ENCODE measurements at regions not wholly inside any gene's neighbourhood (a gene's known extent, or its start where the extent isn't known, plus 50 kb on each side); places are given as distances from the start of the nearest gene placed in this dataset.

GRCh38 chr21:34289856-34290255 is 74.0 kb upstream of the KCNE2 start (continued):
- TF ChIP-seq ZNF462 (CRISPR knock-in tag; IDR thresholded peaks at IDR 0.05) (no peak), JUNB (IDR thresholded peaks at IDR 0.05; ENCODE audit: unreplicated experiment) (no peak)

GRCh38 chr21:34296878-34297277 is 66.9 kb upstream of the KCNE2 start:
- Histone ChIP-seq H3K79me2 (replicated peaks; ENCODE audit: insufficient read depth) (no peaks in the 10 kb centered on the region), H3K27me3 (ENCODE audit: insufficient read depth) (no peaks in the 10 kb centered on the region), H3K4me2 (no peak overlapping the region), H2AFZ (no peak overlapping the region), H4K20me1 (replicated peaks; ENCODE audit: insufficient read depth) (no peaks in the 10 kb centered on the region), H3K4me1 (ENCODE audit: insufficient read depth) (no peaks in the 10 kb centered on the region), H3K4me3 (no peak overlapping the region), H3K27ac (ENCODE audit: low read depth) (no peak overlapping the region), H3K9me2 (ENCODE audit: insufficient read depth) (peaks cover 46% of the 10 kb centered on the region), H3F3A (replicated peaks; ENCODE audit: low read depth) (no peaks in the 10 kb centered on the region), H3K36me3 (ENCODE audit: insufficient read depth) (no peaks in the 10 kb centered on the region)
- Mint-ChIP-seq H3K36me3 (ENCODE audit: low read depth) (no peaks in the 10 kb centered on the region), H3K27ac (no peak overlapping the region), H3K27me3 (ENCODE audit: insufficient read depth, low read depth, poor library complexity) (peaks cover 2% of the 10 kb centered on the region), H3K9me3 (no peaks in the 10 kb centered on the region), H3K4me3 (no peak overlapping the region), H3K4me1 (no peaks in the 10 kb centered on the region)
- DNase-seq (ENCODE audit: low spot score) (no peak), ATAC-seq (no peak)
- no peak for TF ChIP-seq NANOG (IDR thresholded peaks at IDR 0.05; ENCODE audit: borderline replicate concordance)
- no peak for TF ChIP-seq ZNF331 (CRISPR knock-in tag; IDR thresholded peaks at IDR 0.05; ENCODE audit: low read depth)
- TF ChIP-seq ZNF462 (CRISPR knock-in tag; IDR thresholded peaks at IDR 0.05) = no peak
- no peak for TF ChIP-seq ETS1 (IDR thresholded peaks at IDR 0.05)
- no peak for TF ChIP-seq CTCF (conservative IDR thresholded peaks at IDR 0.05; ENCODE audit: low read depth in 2 of 2)
- TF ChIP-seq STAT1 (IDR thresholded peaks at IDR 0.05; ENCODE audit: unreplicated experiment) = no peak

Data from GM23338 (cell line).